Lower leg skin (tissue), 4 donors: ENCODE measurements at regions not wholly inside any gene's neighbourhood (a gene's known extent, or its start where the extent isn't known, plus 50 kb on each side); places are given as distances from the start of the nearest gene placed in this dataset.

Experiments
- DNase-seq, 2 donors: peaks; one replicate each; pipeline ENCODE4 v3.0.0-alpha.2; 2019; ENCODE audit warnings: low spot score in 2 of 2
- H3K4me3 ChIP-seq: fragments of 200-600 bp; sonication (generic); 2 replicates; pipeline ENCODE4 v1.5.1; 2017; ENCODE audit warnings: mild to moderate bottlenecking, low read depth; ENCODE audit not compliant: poor library complexity, severe bottlenecking
- CTCF ChIP-seq, 3 donors: fragments of 450-650 bp; IDR thresholded peaks; one replicate each; pipeline ENCODE4 v1.5.1; 2016; ENCODE audit warnings: antibody characterized with exemption in 3 of 3, mild to moderate bottlenecking in 3 of 3, moderate library complexity in 2 of 3
- POLR2A ChIP-seq, 2 donors: fragments of 450-650 bp; IDR thresholded peaks; one replicate each; pipeline ENCODE4 v1.6.1; 2016 to 2017; ENCODE audit warnings: antibody characterized with exemption in 2 of 2, mild to moderate bottlenecking in 1 of 2, moderate library complexity in 1 of 2
- WGBS, 2 donors: methylation state at CpG; one replicate each; pipeline ENCODE4 v1.1.5; 2018; 5-methylcytosine and 5-hydroxymethylcytosine counted together
- intact Hi-C: fragments of 100-400 bp; cut with DNase I; formaldehyde crosslinking; loops from one replicate; pipeline ENCODE4 v1.15.0; 2023; ENCODE audit warnings: low total_unique reads

- no peak overlapping the region for H3K4me3 ChIP-seq
- DNase-seq: no peak
- TF ChIP-seq CTCF (IDR thresholded peaks at IDR 0.05) (no peak), POLR2A (IDR thresholded peaks at IDR 0.05) (no peak)
- intact Hi-C loops: no loop called here
- 55 to 71% methylated on average over 2 of the region's 2 CpGs for WGBS, 2 donors
These were observed 130.6 kb upstream of the MC4R start for GRCh38 chr18:60503199-60503598.

DNA sequence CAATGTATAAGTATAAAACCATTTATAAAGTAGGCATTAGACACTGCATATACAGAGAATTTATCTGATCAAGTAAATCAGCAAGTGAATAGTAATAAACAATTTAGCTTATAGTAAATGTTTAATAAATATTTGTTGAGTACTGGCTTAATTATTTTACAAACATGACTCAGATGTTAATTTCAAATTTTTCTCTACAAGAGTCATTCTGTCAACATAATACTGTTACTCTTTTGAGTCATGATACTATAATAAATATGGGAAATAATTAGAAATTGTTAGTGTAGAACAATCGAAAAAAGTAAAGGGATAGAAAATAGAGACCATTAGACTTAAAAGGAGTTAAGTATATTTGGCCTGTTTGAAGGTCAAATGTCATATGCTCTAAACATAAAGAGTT is 133.6 kb upstream of the MC4R start:
- no peak overlapping the region for H3K4me3 ChIP-seq
- TF ChIP-seq POLR2A (IDR thresholded peaks at IDR 0.05): no peak
- TF ChIP-seq CTCF (IDR thresholded peaks at IDR 0.05): no peak
- 74 to 77% methylated on average over 1 of the region's 1 CpG for WGBS, 2 donors
- intact Hi-C loops: no loop called here
- DNase-seq: no peak

DNA sequence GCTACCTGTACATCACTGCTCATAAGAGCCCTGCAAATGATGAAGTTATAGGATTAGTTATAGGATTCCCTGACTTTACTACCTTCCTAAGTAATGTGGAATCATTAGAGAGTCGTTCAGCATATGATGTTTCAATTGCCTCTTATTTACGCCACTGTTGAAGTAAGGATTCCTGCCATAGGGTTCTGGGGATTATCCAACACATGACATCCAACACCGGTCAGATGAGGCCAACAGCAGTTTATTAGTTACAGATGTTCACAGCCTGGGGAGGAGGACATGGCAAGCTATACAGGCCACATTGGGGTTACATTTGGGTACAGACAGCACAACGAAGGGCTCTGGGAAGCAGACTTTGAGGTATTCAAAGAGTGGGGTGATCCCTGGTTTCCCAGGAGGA is 134.1 kb upstream of the MC4R start:
- TF ChIP-seq POLR2A (IDR thresholded peaks at IDR 0.05): no peak
- no peak for TF ChIP-seq CTCF (IDR thresholded peaks at IDR 0.05)
- no peak for DNase-seq
- intact Hi-C loops: no loop called here
- 52 to 66% methylated on average over 4 of the region's 4 CpGs for WGBS, 2 donors
- no peak overlapping the region for H3K4me3 ChIP-seq

GRCh38 chr18:60508108-60508507 is 135.5 kb upstream of the MC4R start:
- WGBS, 2 donors: 43 to 53% methylated on average over 2 of the region's 2 CpGs
- TF ChIP-seq POLR2A (IDR thresholded peaks at IDR 0.05) (no peak), CTCF (IDR thresholded peaks at IDR 0.05) (no peak)
- no peak for DNase-seq
- intact Hi-C loops: no loop called here
- H3K4me3 ChIP-seq: no peak overlapping the region

DNA sequence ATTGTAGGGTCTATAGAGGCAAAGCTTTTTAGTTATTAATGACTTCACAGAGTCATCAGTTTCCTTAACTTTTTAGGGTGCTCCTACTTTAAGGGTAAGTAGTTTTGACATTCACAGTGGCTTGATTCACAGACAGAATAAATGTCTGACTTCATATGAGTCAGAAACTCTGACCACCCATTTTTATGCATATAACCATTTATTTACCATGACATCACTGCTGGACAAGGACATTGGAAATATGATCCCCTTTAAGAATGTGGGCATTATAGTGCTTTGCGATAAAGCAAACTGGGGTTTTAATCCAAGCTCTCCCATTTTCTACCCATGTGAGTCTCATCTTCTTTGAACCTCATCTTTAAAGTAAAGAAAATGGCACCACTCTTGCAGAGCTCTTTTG is 162.0 kb upstream of the MC4R start:
- WGBS, 2 donors: 83 to 90% methylated on average over 1 of the region's 1 CpG
- no peak for TF ChIP-seq CTCF (IDR thresholded peaks at IDR 0.05)
- intact Hi-C loops: no loop called here
- H3K4me3 ChIP-seq: no peak overlapping the region
- no peak for DNase-seq

GRCh38 chr18:60537074-60537473 is 164.5 kb upstream of the MC4R start:
- intact Hi-C loops: no loop called here
- 24 to 26% methylated on average over 1 of the region's 1 CpG for WGBS, 2 donors
- no peak overlapping the region for H3K4me3 ChIP-seq
- TF ChIP-seq CTCF (IDR thresholded peaks at IDR 0.05) (no peak), POLR2A (IDR thresholded peaks at IDR 0.05) (no peak)
- DNase-seq: no peak
